GM12892 (cell line): ENCODE measurements at regions not wholly inside any gene's neighbourhood (a gene's known extent, or its start where the extent isn't known, plus 50 kb on each side); places are given as distances from the start of the nearest gene placed in this dataset.

Experiments
- POLR2A ChIP-seq: IDR thresholded peaks from 2 replicates; pipeline ENCODE4 v1.6.1; 2011; ENCODE audit warnings: low read depth, low read length, control low read depth
- POLR2AphosphoS5 ChIP-seq: IDR thresholded peaks from 2 replicates; pipeline ENCODE4 v1.6.1; 2011; ENCODE audit warnings: low read depth, low read length, control low read depth
- TAF1 ChIP-seq: IDR thresholded peaks from 2 replicates; pipeline ENCODE4 v1.6.1; 2011; ENCODE audit warnings: low read depth, mild to moderate bottlenecking, control low read depth, low read length, borderline replicate concordance

DNA sequence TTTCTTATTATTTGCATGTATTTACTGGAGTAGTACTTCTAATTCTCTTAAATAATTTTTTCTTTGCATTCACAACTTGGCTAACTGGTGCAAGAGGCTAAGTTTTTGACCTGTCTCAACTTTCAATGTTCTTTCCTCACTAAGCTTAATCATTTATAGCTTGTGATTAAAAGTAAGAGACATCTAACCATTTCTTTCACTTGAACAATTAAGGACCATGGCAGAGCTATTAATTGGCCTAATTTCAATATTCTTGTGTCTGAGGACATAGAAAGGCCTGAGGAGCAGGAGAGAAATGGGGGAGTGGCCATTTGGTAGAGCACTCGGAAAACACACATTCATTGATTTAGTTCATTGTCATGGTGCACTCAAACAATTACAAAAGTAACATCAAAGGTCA lies 141.4 kb upstream of the TMEM196 start:
- TF ChIP-seq POLR2A (no peak), POLR2AphosphoS5 (no peak), TAF1 (no peak)
